ENCODE measurements at regions not wholly inside any gene's neighbourhood (a gene's known extent, or its start where the extent isn't known, plus 50 kb on each side); places are given as distances from the start of the nearest gene placed in this dataset.

DNA sequence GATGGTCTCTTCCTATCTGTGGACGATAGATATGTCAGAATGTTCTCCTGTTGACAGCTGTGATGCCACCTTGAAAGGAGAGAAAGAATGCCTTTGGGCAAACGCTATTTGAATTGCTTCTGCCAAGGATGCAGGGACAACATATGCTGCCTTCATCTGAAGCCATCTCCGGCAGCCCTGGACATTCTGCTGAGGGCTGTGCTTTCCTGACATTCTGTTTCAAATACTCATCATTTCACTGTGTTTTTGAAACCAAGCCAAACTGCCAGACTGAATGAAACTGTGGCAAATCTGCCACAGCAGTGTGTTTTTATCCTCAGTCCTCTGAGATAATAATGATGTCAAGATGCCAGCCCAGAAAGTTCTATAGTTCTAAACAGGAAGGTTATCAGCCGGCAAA, 85.8 kb upstream of the BCAT1 start:
- TF ChIP-seq YY1 (IDR thresholded peaks at IDR 0.05; ENCODE audit: low read depth, low read length): no peak
- no peak for TF ChIP-seq CTCF (IDR thresholded peaks at IDR 0.05; ENCODE audit: control extremely low read depth in 1 of 3, insufficient read depth in 1 of 3, low read depth in 1 of 3, low read length in 3 of 3)
- TF ChIP-seq, protein P1, sequence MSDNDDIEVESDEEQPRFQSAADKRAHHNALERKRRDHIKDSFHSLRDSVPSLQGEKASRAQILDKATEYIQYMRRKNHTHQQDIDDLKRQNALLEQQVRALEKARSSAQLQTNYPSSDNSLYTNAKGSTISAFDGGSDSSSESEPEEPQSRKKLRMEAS (IDR thresholded peaks at IDR 0.05): no peak
- TF ChIP-seq TEAD4 (IDR thresholded peaks at IDR 0.05; ENCODE audit: low read depth, low read length): no peak
- no peak for TF ChIP-seq SP4 (IDR thresholded peaks at IDR 0.05; ENCODE audit: low read length)
- no peak for TF ChIP-seq POLR2AphosphoS5 (IDR thresholded peaks at IDR 0.05; ENCODE audit: low read depth, low read length)
- TF ChIP-seq POLR2A (IDR thresholded peaks at IDR 0.05; ENCODE audit: control extremely low read depth in 1 of 2, low read depth in 2 of 2, low read length in 2 of 2): no peak
- no peak for TF ChIP-seq POU5F1 (IDR thresholded peaks at IDR 0.05; ENCODE audit: low read depth, low read length)
- TF ChIP-seq JUND (IDR thresholded peaks at IDR 0.05; ENCODE audit: low read length): no peak
- TF ChIP-seq, protein P2, sequence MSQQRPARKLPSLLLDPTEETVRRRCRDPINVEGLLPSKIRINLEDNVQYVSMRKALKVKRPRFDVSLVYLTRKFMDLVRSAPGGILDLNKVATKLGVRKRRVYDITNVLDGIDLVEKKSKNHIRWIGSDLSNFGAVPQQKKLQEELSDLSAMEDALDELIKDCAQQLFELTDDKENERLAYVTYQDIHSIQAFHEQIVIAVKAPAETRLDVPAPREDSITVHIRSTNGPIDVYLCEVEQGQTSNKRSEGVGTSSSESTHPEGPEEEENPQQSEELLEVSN (IDR thresholded peaks at IDR 0.05): no peak
- TF ChIP-seq SIN3A (conservative IDR thresholded peaks at IDR 0.05 in 1 of 2, IDR thresholded peaks at IDR 0.05 in 1 of 2; ENCODE audit: low read depth in 1 of 2, low read length in 2 of 2): no peak
- no peak for TF ChIP-seq JUN (IDR thresholded peaks at IDR 0.05; ENCODE audit: low read depth, low read length)
